Kidney (tissue), 13 donors: ENCODE measurements at regions not wholly inside any gene's neighbourhood (a gene's known extent, or its start where the extent isn't known, plus 50 kb on each side); places are given as distances from the start of the nearest gene placed in this dataset.

Source experiments
- DNase-seq, 5 donors: peaks; one replicate each; pipeline ENCODE4 v3.0.0-alpha.2; 2013 to 2020
- FAIRE-seq: peaks from 2 replicates; lab custom pipeline; 2012; peaks lifted over from hg19 to GRCh38; lab: Jason Lieb, UNC
- H3K27ac ChIP-seq, 2 donors: one replicate each; pipeline ENCODE4 v1.7.0; 2013; ENCODE audit warnings: low read depth in 2 of 2, low read length in 2 of 2, inconsistent platforms in 1 of 2
- H3K27me3 ChIP-seq: one replicate; pipeline ENCODE4 v1.7.1; 2013; ENCODE audit warnings: low read length, inconsistent platforms; ENCODE audit not compliant: control insufficient read depth, insufficient read depth
- H3K36me3 ChIP-seq, 3 donors: one replicate each; pipeline versions ENCODE4 v1.7.0 to v1.7.1; 2013; ENCODE audit warnings: low read length in 3 of 3, control low read depth in 1 of 3, inconsistent platforms in 1 of 3; ENCODE audit not compliant: insufficient read depth in 3 of 3, control insufficient read depth in 2 of 3
- H3K4me1 ChIP-seq, 3 donors: one replicate each; pipeline versions ENCODE4 v1.7.0 to v1.7.1; 2013; ENCODE audit warnings: low read length in 3 of 3, inconsistent platforms in 1 of 3, low read depth in 1 of 3; ENCODE audit not compliant: control insufficient read depth in 2 of 3, insufficient read depth in 2 of 3
- H3K4me3 ChIP-seq, 3 donors: one replicate each; pipeline versions ENCODE4 v1.7.0 to v1.8.1; 2013; ENCODE audit warnings: low read length in 3 of 3, control low read depth in 1 of 3, inconsistent platforms in 1 of 3
- H3K9ac ChIP-seq, 3 donors: one replicate each; pipeline versions ENCODE4 v1.7.0 to v1.7.1; 2013; ENCODE audit warnings: low read length in 3 of 3, control low read depth in 1 of 3, inconsistent platforms in 1 of 3
- H3K9me3 ChIP-seq, 3 donors: one replicate each; pipeline versions ENCODE4 v1.7.0 to v1.7.1; 2013; ENCODE audit warnings: low read length in 3 of 3, control low read depth in 1 of 3, inconsistent platforms in 1 of 3; ENCODE audit not compliant: control insufficient read depth in 2 of 3, insufficient read depth in 1 of 3
- intact Hi-C: fragments of 100-400 bp; cut with DNase I; formaldehyde crosslinking; loops from one replicate; pipeline ENCODE4 v1.11.1; 2022
- TF ChIP-seq, protein P1 (sequence below): IDR thresholded peaks from 3 replicates; pipeline ENCODE4 v1.5.1; 2012; ENCODE audit warnings: mild to moderate bottlenecking, moderate library complexity, borderline replicate concordance; ENCODE audit not compliant: insufficient read depth; ENCODE audit errors: extremely low read depth
- donor health status: control.
- donor health status: control.
- donor health status: control.
- donor health status: control.
- donor health status: control.
- donor health status: DM: yes; HTN: yes; CAD: no.
- donor health status: Normal renal cell carcinoma (clear cell type).

- H3K27ac ChIP-seq: no peak overlapping the region
- no peak overlapping the region for H3K4me3 ChIP-seq
- H3K27me3 ChIP-seq: peaks cover 3% of the 10 kb centered on the region
- no peaks in the 10 kb centered on the region for H3K4me1 ChIP-seq
- H3K9ac ChIP-seq: no peak overlapping the region
- no peaks in the 10 kb centered on the region for H3K9me3 ChIP-seq
- intact Hi-C loops: no loop called here
- TF ChIP-seq, protein P1, sequence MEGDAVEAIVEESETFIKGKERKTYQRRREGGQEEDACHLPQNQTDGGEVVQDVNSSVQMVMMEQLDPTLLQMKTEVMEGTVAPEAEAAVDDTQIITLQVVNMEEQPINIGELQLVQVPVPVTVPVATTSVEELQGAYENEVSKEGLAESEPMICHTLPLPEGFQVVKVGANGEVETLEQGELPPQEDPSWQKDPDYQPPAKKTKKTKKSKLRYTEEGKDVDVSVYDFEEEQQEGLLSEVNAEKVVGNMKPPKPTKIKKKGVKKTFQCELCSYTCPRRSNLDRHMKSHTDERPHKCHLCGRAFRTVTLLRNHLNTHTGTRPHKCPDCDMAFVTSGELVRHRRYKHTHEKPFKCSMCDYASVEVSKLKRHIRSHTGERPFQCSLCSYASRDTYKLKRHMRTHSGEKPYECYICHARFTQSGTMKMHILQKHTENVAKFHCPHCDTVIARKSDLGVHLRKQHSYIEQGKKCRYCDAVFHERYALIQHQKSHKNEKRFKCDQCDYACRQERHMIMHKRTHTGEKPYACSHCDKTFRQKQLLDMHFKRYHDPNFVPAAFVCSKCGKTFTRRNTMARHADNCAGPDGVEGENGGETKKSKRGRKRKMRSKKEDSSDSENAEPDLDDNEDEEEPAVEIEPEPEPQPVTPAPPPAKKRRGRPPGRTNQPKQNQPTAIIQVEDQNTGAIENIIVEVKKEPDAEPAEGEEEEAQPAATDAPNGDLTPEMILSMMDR: no peak
- DNase-seq (peak in 1 of 5 donors; percentile 40), FAIRE-seq (no peak)
- no peaks in the 10 kb centered on the region for H3K36me3 ChIP-seq
Measured at GRCh38 chr2:120817956-120818325, 82.3 kb downstream of the GLI2 start.

DNA sequence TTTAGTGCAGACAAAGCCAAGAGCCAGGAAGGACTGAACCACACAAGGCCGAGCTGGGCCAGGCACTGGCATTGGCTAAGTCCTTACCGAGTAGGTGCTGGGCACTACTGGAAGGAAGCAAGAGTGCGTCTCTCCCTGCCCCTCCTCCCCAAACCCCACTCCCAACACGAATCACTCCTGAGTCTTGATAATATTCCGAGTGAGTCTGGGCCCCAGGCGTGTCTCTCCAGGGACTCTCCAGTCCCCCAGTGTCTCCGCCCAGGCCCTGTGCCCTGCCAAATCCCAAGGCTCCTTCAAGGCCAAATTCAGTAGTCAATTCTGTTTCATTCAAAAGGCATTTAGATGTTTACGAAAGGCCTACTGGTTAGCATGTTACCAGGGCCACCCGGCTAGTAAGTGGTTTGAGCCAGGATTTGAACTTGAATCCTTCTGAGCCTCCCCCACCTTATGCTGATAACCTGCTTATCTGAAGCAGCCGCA, 82.8 kb downstream of the GLI2 start:
- no peaks in the 10 kb centered on the region for H3K36me3 ChIP-seq
- intact Hi-C loops: no loop called here
- DNase-seq (peak in 1 of 5 donors; percentile 84), FAIRE-seq (no peak)
- H3K27me3 ChIP-seq: peaks cover 3% of the 10 kb centered on the region
- H3K9me3 ChIP-seq: no peaks in the 10 kb centered on the region
- H3K27ac ChIP-seq: no peak overlapping the region
- no peak overlapping the region for H3K9ac ChIP-seq
- TF ChIP-seq, protein P1: no peak
- no peaks in the 10 kb centered on the region for H3K4me1 ChIP-seq
- H3K4me3 ChIP-seq: no peak overlapping the region

DNA sequence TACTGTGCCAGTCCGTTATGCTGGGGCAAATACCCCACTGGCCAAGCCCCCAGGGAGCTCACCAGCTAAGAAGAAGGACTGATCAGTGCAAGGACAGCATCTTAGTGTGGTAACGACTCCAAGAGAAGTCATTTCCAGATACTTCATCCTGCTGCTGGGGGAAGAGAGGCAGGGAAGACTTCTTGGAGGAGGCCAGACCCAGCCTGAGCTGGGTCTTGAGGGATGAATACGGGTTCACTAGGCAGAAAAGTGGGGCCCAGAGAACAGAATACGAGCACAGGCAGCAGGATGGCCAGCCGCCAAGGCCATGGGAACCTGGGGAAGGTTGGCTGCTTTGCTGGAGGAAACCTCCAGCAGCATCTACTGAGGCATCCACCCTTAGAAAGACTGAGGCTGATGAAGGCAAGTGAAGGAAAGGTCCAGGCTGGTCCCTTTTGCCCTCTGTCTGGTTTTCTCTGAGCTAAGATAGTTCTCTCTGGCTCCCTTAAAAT, 84.1 kb downstream of the GLI2 start:
- Histone ChIP-seq H3K9ac (no peak overlapping the region), H3K27ac (no peak overlapping the region)
- no peak for DNase-seq

More for the DNA sequence above, 84.1 kb downstream of the GLI2 start:
- intact Hi-C loops: no loop called here
- TF ChIP-seq, protein P1: no peak
- Histone ChIP-seq H3K4me1 (no peaks in the 10 kb centered on the region), H3K27me3 (no peaks in the 10 kb centered on the region), H3K4me3 (no peak overlapping the region), H3K36me3 (no peaks in the 10 kb centered on the region), H3K9me3 (no peaks in the 10 kb centered on the region)
- no peak for FAIRE-seq
